Left lung (tissue), 4 donors: ENCODE measurements at regions not wholly inside any gene's neighbourhood (a gene's known extent, or its start where the extent isn't known, plus 50 kb on each side); places are given as distances from the start of the nearest gene placed in this dataset.

ENCODE experiments used
- ATAC-seq: fragments of 200-7000 bp; cut with Tn5 transposase; one replicate; pipeline ENCODE4 v1.9.1; 2020; ENCODE audit warnings: moderate library complexity
- DNase-seq, 4 donors: peaks; one replicate each; pipeline ENCODE4 v3.0.0-alpha.2; 2013 to 2020
- H3K27ac ChIP-seq, 2 donors: fragments of 200-600 bp; sonication (generic) in 1 of 2; one replicate each; pipeline versions ENCODE4 v1.5.0 to v1.8.0; 2020 to 2021
- H3K27me3 ChIP-seq, 2 donors: fragments of 200-600 bp; sonication (generic) in 1 of 2; one replicate each; pipeline versions ENCODE4 v1.5.0 to v1.8.0; 2020 to 2021
- H3K36me3 ChIP-seq, 2 donors: fragments of 200-600 bp; sonication (generic) in 1 of 2; one replicate each; pipeline versions ENCODE4 v1.5.0 to v1.8.0; 2020 to 2021
- H3K4me1 ChIP-seq, 2 donors: fragments of 200-600 bp; one replicate each; pipeline ENCODE4 v1.8.0; 2021
- H3K4me3 ChIP-seq, 2 donors: fragments of 200-600 bp; sonication (generic) in 1 of 2; one replicate each; pipeline versions ENCODE4 v1.5.0 to v1.8.0; 2020 to 2021; ENCODE audit warnings: mild to moderate bottlenecking in 1 of 2
- H3K9me3 ChIP-seq, 2 donors: fragments of 200-600 bp; sonication (generic) in 1 of 2; one replicate each; pipeline versions ENCODE4 v1.5.0 to v1.8.0; 2020 to 2021
- intact Hi-C, 2 donors: fragments of 100-400 bp; cut with DNase I; formaldehyde crosslinking; loops; one replicate each; pipeline versions ENCODE4 v1.11.2 to v1.14.2; 2022
- TF ChIP-seq, protein P1 (sequence below), 2 donors: fragments of 200-600 bp; sonication (generic) in 1 of 2; IDR thresholded peaks; one replicate each; pipeline versions ENCODE4 v1.5.0 to v1.8.0; 2021; ENCODE audit warnings: antibody characterized with exemption in 2 of 2
- donor health status: DM: no; HTN: yes; CAD: no.
- donor health status: DM: no; HTN: no; CAD: no.

DNA sequence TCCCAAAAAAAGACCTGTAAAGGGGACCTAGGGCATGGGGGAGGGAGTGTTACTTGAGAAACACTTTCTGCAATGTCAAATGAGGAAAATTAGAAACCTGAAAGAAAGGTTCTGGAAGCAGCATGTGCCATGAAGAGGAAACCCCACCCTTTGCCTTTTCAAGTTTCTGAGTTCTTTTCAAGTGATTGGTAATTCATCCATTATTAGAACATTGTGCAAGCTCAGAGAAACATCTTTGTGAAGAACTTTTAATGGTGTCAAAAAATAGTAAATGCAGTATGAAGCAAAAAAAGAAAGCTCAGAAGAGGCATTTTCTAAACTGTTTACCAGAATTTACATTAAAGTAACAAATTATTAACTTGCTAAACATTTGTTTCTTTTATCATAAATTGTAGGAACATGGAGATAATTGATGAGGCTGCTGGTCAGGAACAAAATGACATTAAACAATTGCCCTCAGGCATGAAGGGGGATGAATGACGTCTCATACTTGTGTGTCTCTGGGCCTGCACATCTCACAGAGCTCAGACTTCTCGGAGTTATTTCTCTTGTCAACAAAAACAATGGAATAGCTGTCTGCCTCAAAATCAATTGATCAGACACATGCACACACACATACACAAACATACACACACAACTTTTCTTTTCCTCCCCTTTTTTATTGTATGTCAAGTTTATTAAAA is 1946.0 kb upstream of the CDH6 start:
- intact Hi-C loops, result no loop called here
- no peaks in the 10 kb centered on the region for H3K36me3 ChIP-seq
- peaks cover 0 to 1% of the 10 kb centered on the region in 2 donors for H3K9me3 ChIP-seq
- TF ChIP-seq, protein P1, sequence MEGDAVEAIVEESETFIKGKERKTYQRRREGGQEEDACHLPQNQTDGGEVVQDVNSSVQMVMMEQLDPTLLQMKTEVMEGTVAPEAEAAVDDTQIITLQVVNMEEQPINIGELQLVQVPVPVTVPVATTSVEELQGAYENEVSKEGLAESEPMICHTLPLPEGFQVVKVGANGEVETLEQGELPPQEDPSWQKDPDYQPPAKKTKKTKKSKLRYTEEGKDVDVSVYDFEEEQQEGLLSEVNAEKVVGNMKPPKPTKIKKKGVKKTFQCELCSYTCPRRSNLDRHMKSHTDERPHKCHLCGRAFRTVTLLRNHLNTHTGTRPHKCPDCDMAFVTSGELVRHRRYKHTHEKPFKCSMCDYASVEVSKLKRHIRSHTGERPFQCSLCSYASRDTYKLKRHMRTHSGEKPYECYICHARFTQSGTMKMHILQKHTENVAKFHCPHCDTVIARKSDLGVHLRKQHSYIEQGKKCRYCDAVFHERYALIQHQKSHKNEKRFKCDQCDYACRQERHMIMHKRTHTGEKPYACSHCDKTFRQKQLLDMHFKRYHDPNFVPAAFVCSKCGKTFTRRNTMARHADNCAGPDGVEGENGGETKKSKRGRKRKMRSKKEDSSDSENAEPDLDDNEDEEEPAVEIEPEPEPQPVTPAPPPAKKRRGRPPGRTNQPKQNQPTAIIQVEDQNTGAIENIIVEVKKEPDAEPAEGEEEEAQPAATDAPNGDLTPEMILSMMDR (IDR thresholded peaks at IDR 0.05), result no peak
- H3K4me1 ChIP-seq, result no peaks in the 10 kb centered on the region
- H3K4me3 ChIP-seq, result no peak overlapping the region
- no peaks in the 10 kb centered on the region for H3K27me3 ChIP-seq
- H3K27ac ChIP-seq, result no peak overlapping the region
- DNase-seq (no peak), ATAC-seq (no peak)

DNA sequence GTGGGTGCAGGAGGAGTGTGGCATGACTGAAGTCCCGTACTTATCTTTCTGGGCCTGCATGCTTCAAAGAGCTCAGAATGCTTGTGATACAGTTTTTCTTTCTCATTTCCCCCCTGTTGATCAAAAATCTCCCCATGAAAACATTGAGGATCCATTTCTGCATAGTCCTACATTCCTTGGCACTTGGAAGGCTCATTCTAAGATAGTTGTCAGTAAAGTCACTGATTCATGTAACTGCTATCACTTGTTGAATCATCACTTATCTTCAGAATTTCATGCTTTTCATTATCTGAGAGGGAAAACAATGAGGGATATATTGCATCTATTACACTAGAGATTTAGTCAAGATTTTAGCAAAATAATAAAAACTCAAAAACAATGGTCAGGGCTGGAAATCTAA is 1953.1 kb upstream of the CDH6 start:
- no peak for DNase-seq
- TF ChIP-seq, protein P1 (IDR thresholded peaks at IDR 0.05), result no peak
- Histone ChIP-seq H3K27ac (no peak overlapping the region), H3K9me3 (peaks cover 0 to 9% of the 10 kb centered on the region in 2 donors), H3K4me1 (no peaks in the 10 kb centered on the region), H3K27me3 (no peaks in the 10 kb centered on the region), H3K4me3 (no peak overlapping the region), H3K36me3 (no peaks in the 10 kb centered on the region)
- intact Hi-C loops, result no loop called here
- no peak for ATAC-seq

DNA sequence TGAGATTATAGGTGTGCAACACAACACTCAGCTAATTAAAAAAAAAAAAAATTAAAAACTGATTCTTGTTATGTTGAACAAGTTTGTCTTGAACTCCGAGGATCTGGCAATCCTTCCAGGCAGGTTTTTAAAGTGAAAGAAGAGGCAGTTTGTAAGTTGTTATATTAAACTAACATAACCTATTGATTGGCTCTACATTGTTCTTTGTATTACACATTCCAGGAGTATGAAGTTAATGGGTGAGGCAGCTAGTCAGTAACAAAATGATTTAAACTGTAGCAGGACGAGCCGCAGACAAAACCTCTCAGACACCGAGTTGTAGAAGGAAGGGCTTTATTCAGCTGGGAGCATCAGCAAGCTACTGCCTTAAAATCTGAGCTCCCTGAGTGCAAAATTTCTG is 1953.9 kb upstream of the CDH6 start:
- no peaks in the 10 kb centered on the region for H3K4me1 ChIP-seq
- H3K36me3 ChIP-seq, result no peaks in the 10 kb centered on the region
- H3K9me3 ChIP-seq, result peaks cover 0 to 8% of the 10 kb centered on the region in 2 donors
- TF ChIP-seq, protein P1 (IDR thresholded peaks at IDR 0.05), result no peak
- no peak overlapping the region for H3K27ac ChIP-seq
- intact Hi-C loops, result no loop called here
- H3K4me3 ChIP-seq, result no peak overlapping the region
- ATAC-seq (no peak), DNase-seq (no peak)
- H3K27me3 ChIP-seq, result no peaks in the 10 kb centered on the region

DNA sequence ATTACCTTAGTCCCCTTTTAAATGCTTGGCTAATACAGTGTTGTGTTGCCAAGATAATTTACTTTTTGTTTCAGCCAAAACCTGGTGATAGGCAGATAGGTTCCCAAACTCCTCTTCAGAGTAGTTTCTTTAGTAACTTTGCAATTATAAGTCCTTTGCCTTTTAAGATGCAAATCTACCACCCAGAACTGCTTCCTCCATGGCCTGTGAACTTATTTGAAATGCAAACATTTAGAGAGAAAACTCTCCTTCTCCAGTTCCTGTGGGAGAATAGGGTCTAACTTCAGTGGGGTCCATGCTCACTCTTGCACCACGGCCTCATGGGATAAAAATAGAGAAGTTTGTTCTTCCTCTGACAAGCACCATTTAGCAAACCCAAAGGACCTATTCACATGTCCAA is 1955.4 kb upstream of the CDH6 start:
- no peak for DNase-seq
- TF ChIP-seq, protein P1 (IDR thresholded peaks at IDR 0.05), result no peak
- Histone ChIP-seq H3K36me3 (no peaks in the 10 kb centered on the region), H3K27ac (no peak overlapping the region), H3K9me3 (peaks cover 0 to 8% of the 10 kb centered on the region in 2 donors), H3K27me3 (no peaks in the 10 kb centered on the region), H3K4me1 (no peaks in the 10 kb centered on the region), H3K4me3 (no peak overlapping the region)
- intact Hi-C loops, result no loop called here
- ATAC-seq, result no peak

DNA sequence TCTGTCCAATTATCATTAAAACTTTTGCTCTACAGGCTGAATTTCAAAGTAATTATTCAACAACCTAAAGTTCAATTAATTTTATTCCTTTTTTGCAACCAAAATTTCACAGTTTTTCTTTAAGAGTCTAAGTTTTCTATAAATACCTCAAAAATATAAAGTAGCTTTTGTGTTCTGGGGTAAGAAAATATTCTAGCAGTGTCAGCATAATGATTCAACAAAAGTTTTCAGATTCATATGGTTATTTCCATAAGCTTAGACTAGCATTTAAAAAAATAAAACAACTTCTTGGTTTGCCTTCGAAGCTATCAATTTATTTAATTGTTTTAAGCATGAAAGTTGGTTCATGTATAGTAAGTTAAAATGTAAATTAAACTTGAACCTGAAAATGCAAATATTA is 1962.3 kb upstream of the CDH6 start:
- Histone ChIP-seq H3K4me3 (no peak overlapping the region), H3K27ac (no peak overlapping the region), H3K9me3 (no peaks in the 10 kb centered on the region), H3K27me3 (no peaks in the 10 kb centered on the region), H3K36me3 (no peaks in the 10 kb centered on the region), H3K4me1 (no peaks in the 10 kb centered on the region)
- intact Hi-C loops, result no loop called here
- ATAC-seq, result no peak
- TF ChIP-seq, protein P1 (IDR thresholded peaks at IDR 0.05), result no peak
- no peak for DNase-seq
